ENCODE measurements at regions not wholly inside any gene's neighbourhood (a gene's known extent, or its start where the extent isn't known, plus 50 kb on each side); places are given as distances from the start of the nearest gene placed in this dataset.

GRCh38 chr22:49321477-49322055 is 506.1 kb downstream of the BRD1 start:
- no peak for DNase-seq (ENCODE audit: extremely low read depth, low read depth)
- no peak for TF ChIP-seq CTCF (IDR thresholded peaks at IDR 0.05; ENCODE audit: low read depth, low read length)

GRCh38 chr22:49320714-49321476 is 506.8 kb downstream of the BRD1 start:
- DNase-seq (ENCODE audit: extremely low read depth, low read depth), result no peak
- no peak for TF ChIP-seq CTCF (IDR thresholded peaks at IDR 0.05; ENCODE audit: low read depth, low read length)

GRCh38 chr22:49317369-49317768 is 510.3 kb downstream of the BRD1 start:
- no peak for TF ChIP-seq CTCF (IDR thresholded peaks at IDR 0.05; ENCODE audit: low read depth, low read length)
- DNase-seq (ENCODE audit: extremely low read depth, low read depth), result no peak

GRCh38 chr22:49312601-49313000 is 515.1 kb downstream of the BRD1 start:
- DNase-seq (ENCODE audit: extremely low read depth, low read depth), result no peak
- TF ChIP-seq CTCF (IDR thresholded peaks at IDR 0.05; ENCODE audit: low read depth, low read length), result no peak

- no peak for DNase-seq (ENCODE audit: extremely low read depth, low read depth)
- no peak for TF ChIP-seq CTCF (IDR thresholded peaks at IDR 0.05; ENCODE audit: low read depth, low read length)
Observed at GRCh38 chr22:49310354-49310753, 517.3 kb downstream of the BRD1 start.

GRCh38 chr22:49308300-49308699 is 519.4 kb downstream of the BRD1 start:
- DNase-seq (ENCODE audit: extremely low read depth, low read depth), result no peak
- no peak for TF ChIP-seq CTCF (IDR thresholded peaks at IDR 0.05; ENCODE audit: low read depth, low read length)

GRCh38 chr22:49307870-49308269 is 519.8 kb downstream of the BRD1 start:
- DNase-seq (ENCODE audit: extremely low read depth, low read depth), result no peak
- TF ChIP-seq CTCF (IDR thresholded peaks at IDR 0.05; ENCODE audit: low read depth, low read length), result no peak
